ENCODE measurements at regions not wholly inside any gene's neighbourhood (a gene's known extent, or its start where the extent isn't known, plus 50 kb on each side); places are given as distances from the start of the nearest gene placed in this dataset.
"Not testable (repeated sequence)": the region's sequence is repeated elsewhere in the genome, so short reads cannot be mapped to it uniquely, and the experiment has no call there.

- Histone ChIP-seq H3K36me3 (ENCODE audit: low read length) (no peaks in the 10 kb centered on the region), H3K9me2 (replicated peaks; ENCODE audit: insufficient read depth, low read length) (no peaks in the 10 kb centered on the region), H3K79me2 (ENCODE audit: insufficient read depth, low read length) (no peaks in the 10 kb centered on the region), H4K20me1 (ENCODE audit: low read depth, low read length) (no peaks in the 10 kb centered on the region), H3K4me3 (ENCODE audit: insufficient read depth, low read length, poor library complexity, severe bottlenecking) (no peak overlapping the region), H3K4me2 (ENCODE audit: low read depth, low read length, poor library complexity, severe bottlenecking) (no peak overlapping the region), H3K27me3 (ENCODE audit: low read length) (no peaks in the 10 kb centered on the region), H3K27ac (ENCODE audit: low read depth, low read length) (no peak overlapping the region), H3K9me3 (ENCODE audit: insufficient read depth, low read length) (no peaks in the 10 kb centered on the region), H3F3A (ENCODE audit: insufficient read depth) (no peaks in the 10 kb centered on the region), H3K9ac (ENCODE audit: low read length) (no peak overlapping the region), H2AFZ (ENCODE audit: low read depth, low read length, severe bottlenecking) (no peak overlapping the region)
- TF ChIP-seq CTCF (IDR thresholded peaks at IDR 0.05; ENCODE audit: insufficient read depth, low read length, poor library complexity, severe bottlenecking) (no peak), EZH2phosphoT487 (conservative IDR thresholded peaks at IDR 0.05; ENCODE audit: low read length) (no peak)
These were observed 1260.6 kb upstream of the ADGRL2 start for GRCh38 chr1:80540149-80540548.

GRCh38 chr1:80539298-80539697 lies 1261.4 kb upstream of the ADGRL2 start:
- H3K4me3 ChIP-seq (ENCODE audit: insufficient read depth, low read length, poor library complexity, severe bottlenecking); H4K20me1 ChIP-seq (ENCODE audit: low read depth, low read length): not testable (repeated sequence)

DNA sequence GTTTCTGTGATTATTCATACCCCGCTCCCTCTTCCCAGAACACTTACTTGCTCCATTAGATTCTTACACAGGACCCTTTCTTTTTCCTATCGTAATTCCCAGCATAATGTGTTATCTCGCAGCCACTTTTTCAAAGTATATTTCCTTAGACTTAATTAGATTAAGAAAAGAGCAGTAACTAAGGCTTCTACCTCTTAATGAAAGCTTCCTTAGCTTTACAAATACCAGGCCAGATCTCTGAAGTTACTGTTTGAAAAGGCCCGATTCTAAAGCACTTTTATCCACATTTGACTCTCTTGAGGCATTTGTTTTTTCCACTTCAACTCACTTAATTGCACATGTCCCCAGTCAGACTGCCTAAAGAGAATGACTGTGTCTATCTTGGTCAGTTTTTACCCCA lies 1264.3 kb upstream of the ADGRL2 start:
- Histone ChIP-seq H4K20me1 (ENCODE audit: low read depth, low read length) (no peaks in the 10 kb centered on the region), H3F3A (ENCODE audit: insufficient read depth) (no peaks in the 10 kb centered on the region), H3K9ac (ENCODE audit: low read length) (no peak overlapping the region), H3K9me3 (ENCODE audit: insufficient read depth, low read length) (no peaks in the 10 kb centered on the region), H3K27me3 (ENCODE audit: low read length) (no peaks in the 10 kb centered on the region), H3K9me2 (replicated peaks; ENCODE audit: insufficient read depth, low read length) (no peaks in the 10 kb centered on the region), H2AFZ (ENCODE audit: low read depth, low read length, severe bottlenecking) (peak overlapping the region; percentile 64), H3K4me2 (ENCODE audit: low read depth, low read length, poor library complexity, severe bottlenecking) (no peak overlapping the region), H3K4me3 (ENCODE audit: insufficient read depth, low read length, poor library complexity, severe bottlenecking) (no peak overlapping the region), H3K27ac (ENCODE audit: low read depth, low read length) (no peak overlapping the region), H3K36me3 (ENCODE audit: low read length) (no peaks in the 10 kb centered on the region), H3K79me2 (ENCODE audit: insufficient read depth, low read length) (no peaks in the 10 kb centered on the region)
- no peak for TF ChIP-seq EZH2phosphoT487 (conservative IDR thresholded peaks at IDR 0.05; ENCODE audit: low read length)
- no peak for TF ChIP-seq CTCF (IDR thresholded peaks at IDR 0.05; ENCODE audit: insufficient read depth, low read length, poor library complexity, severe bottlenecking)

More at GRCh38 chr1:80539298-80539697, 1261.4 kb upstream of the ADGRL2 start:
- not testable (repeated sequence) for H3K27me3 ChIP-seq (ENCODE audit: low read length); H3K27ac ChIP-seq (ENCODE audit: low read depth, low read length); H3K9ac ChIP-seq (ENCODE audit: low read length); H3K36me3 ChIP-seq (ENCODE audit: low read length); H3K4me2 ChIP-seq (ENCODE audit: low read depth, low read length, poor library complexity, severe bottlenecking); H3K9me2 ChIP-seq (replicated peaks; ENCODE audit: insufficient read depth, low read length); H3K9me3 ChIP-seq (ENCODE audit: insufficient read depth, low read length); H3K79me2 ChIP-seq (ENCODE audit: insufficient read depth, low read length); H3F3A ChIP-seq (ENCODE audit: insufficient read depth); H2AFZ ChIP-seq (ENCODE audit: low read depth, low read length, severe bottlenecking)

DNA sequence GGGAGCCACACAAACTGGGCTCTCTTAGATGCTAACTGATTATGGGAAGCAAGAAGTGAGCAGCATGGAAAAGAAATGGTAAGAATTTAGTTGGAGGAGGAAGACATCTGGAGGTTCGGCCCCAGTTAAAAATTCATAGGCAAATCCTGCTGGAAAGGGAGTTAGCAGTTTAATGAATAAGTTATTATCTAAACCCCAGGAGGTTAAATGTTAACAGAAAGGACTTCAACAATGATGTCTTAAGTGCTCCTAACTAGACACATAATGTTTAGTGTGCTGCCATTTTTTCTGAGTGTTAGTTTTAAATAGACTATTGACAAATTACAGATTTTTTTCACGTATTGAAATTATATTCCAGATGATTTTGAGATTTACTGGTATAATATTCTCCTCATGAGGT lies 1265.3 kb upstream of the ADGRL2 start:
- Histone ChIP-seq H3K9me2 (replicated peaks; ENCODE audit: insufficient read depth, low read length) (no peaks in the 10 kb centered on the region), H3K9ac (ENCODE audit: low read length) (no peak overlapping the region), H3K9me3 (ENCODE audit: insufficient read depth, low read length) (no peaks in the 10 kb centered on the region), H2AFZ (ENCODE audit: low read depth, low read length, severe bottlenecking) (peak overlapping the region; percentile 38), H3K4me2 (ENCODE audit: low read depth, low read length, poor library complexity, severe bottlenecking) (no peak overlapping the region), H3K36me3 (ENCODE audit: low read length) (no peaks in the 10 kb centered on the region), H3K79me2 (ENCODE audit: insufficient read depth, low read length) (no peaks in the 10 kb centered on the region), H3K4me3 (ENCODE audit: insufficient read depth, low read length, poor library complexity, severe bottlenecking) (no peak overlapping the region), H3K27me3 (ENCODE audit: low read length) (no peaks in the 10 kb centered on the region), H3F3A (ENCODE audit: insufficient read depth) (no peaks in the 10 kb centered on the region), H4K20me1 (ENCODE audit: low read depth, low read length) (no peaks in the 10 kb centered on the region), H3K27ac (ENCODE audit: low read depth, low read length) (no peak overlapping the region)
- TF ChIP-seq CTCF (IDR thresholded peaks at IDR 0.05; ENCODE audit: insufficient read depth, low read length, poor library complexity, severe bottlenecking) (no peak), EZH2phosphoT487 (conservative IDR thresholded peaks at IDR 0.05; ENCODE audit: low read length) (no peak)

Measured in SU-DHL-6 (cell line).